Astrocyte (in vitro differentiated cells and primary cell): ENCODE measurements at regions not wholly inside any gene's neighbourhood (a gene's known extent, or its start where the extent isn't known, plus 50 kb on each side); places are given as distances from the start of the nearest gene placed in this dataset.
"Not testable (repeated sequence)": the region's sequence is repeated elsewhere in the genome, so short reads cannot be mapped to it uniquely, and the experiment has no call there.

Experiments used
- CTCF ChIP-seq: IDR thresholded peaks from 2 replicates; pipeline ENCODE4 v1.5.1; 2011; ENCODE audit warnings: low read depth, mild to moderate bottlenecking, inconsistent platforms, low read length, moderate library complexity; ENCODE audit not compliant: insufficient read depth
- EZH2 ChIP-seq: IDR thresholded peaks from 2 replicates; pipeline ENCODE4 v1.6.1; 2012; ENCODE audit warnings: mild to moderate bottlenecking, low read length, inconsistent platforms; ENCODE audit not compliant: insufficient read depth

- TF ChIP-seq CTCF, EZH2: not testable (repeated sequence)
Measured at GRCh38 chr2:87365038-87365437, 343.4 kb upstream of the PLGLB1 start.
